ENCODE measurements at regions not wholly inside any gene's neighbourhood (a gene's known extent, or its start where the extent isn't known, plus 50 kb on each side); places are given as distances from the start of the nearest gene placed in this dataset.

- no peak for DNase-seq (ENCODE audit: low spot score)
- H3K27ac Mint-ChIP-seq (ENCODE audit: unreplicated experiment): no peak overlapping the region
- no peaks in the 10 kb centered on the region for H3K9me3 Mint-ChIP-seq (ENCODE audit: low read depth)
- H3K27me3 Mint-ChIP-seq (ENCODE audit: low read depth): no peaks in the 10 kb centered on the region
- H3K4me3 Mint-ChIP-seq (ENCODE audit: unreplicated experiment): no peak overlapping the region
- no peak for TF ChIP-seq CTCF (IDR thresholded peaks at IDR 0.05)
- H3K36me3 Mint-ChIP-seq (ENCODE audit: low read depth): no peaks in the 10 kb centered on the region
- H3K4me1 Mint-ChIP-seq (ENCODE audit: low read depth): no peaks in the 10 kb centered on the region
These were observed 447.2 kb upstream of the CCDC54 start for GRCh38 chr3:106930086-106930485.

- no peaks in the 10 kb centered on the region for H3K27me3 Mint-ChIP-seq (ENCODE audit: low read depth)
- peaks cover 3% of the 10 kb centered on the region for H3K9me3 Mint-ChIP-seq (ENCODE audit: low read depth)
- no peak overlapping the region for H3K27ac Mint-ChIP-seq (ENCODE audit: unreplicated experiment)
- DNase-seq (ENCODE audit: low spot score): no peak
- H3K4me1 Mint-ChIP-seq (ENCODE audit: low read depth): no peaks in the 10 kb centered on the region
- no peak for TF ChIP-seq CTCF (IDR thresholded peaks at IDR 0.05)
- H3K4me3 Mint-ChIP-seq (ENCODE audit: unreplicated experiment): no peak overlapping the region
- H3K36me3 Mint-ChIP-seq (ENCODE audit: low read depth): no peaks in the 10 kb centered on the region
These were observed 445.3 kb upstream of the CCDC54 start for GRCh38 chr3:106931904-106932303.

- peaks cover 16% of the 10 kb centered on the region for H3K9me3 Mint-ChIP-seq (ENCODE audit: low read depth)
- no peaks in the 10 kb centered on the region for H3K27me3 Mint-ChIP-seq (ENCODE audit: low read depth)
- no peak for TF ChIP-seq CTCF (IDR thresholded peaks at IDR 0.05)
- no peak overlapping the region for H3K4me3 Mint-ChIP-seq (ENCODE audit: unreplicated experiment)
- DNase-seq (ENCODE audit: low spot score): no peak
- H3K36me3 Mint-ChIP-seq (ENCODE audit: low read depth): no peaks in the 10 kb centered on the region
- H3K27ac Mint-ChIP-seq (ENCODE audit: unreplicated experiment): no peak overlapping the region
- H3K4me1 Mint-ChIP-seq (ENCODE audit: low read depth): no peaks in the 10 kb centered on the region
These were observed 440.9 kb upstream of the CCDC54 start for GRCh38 chr3:106936337-106936736.

- no peak overlapping the region for H3K27ac Mint-ChIP-seq (ENCODE audit: unreplicated experiment)
- H3K27me3 Mint-ChIP-seq (ENCODE audit: low read depth): no peaks in the 10 kb centered on the region
- peaks cover 16% of the 10 kb centered on the region for H3K9me3 Mint-ChIP-seq (ENCODE audit: low read depth)
- H3K4me1 Mint-ChIP-seq (ENCODE audit: low read depth): no peaks in the 10 kb centered on the region
- DNase-seq (ENCODE audit: low spot score): no peak
- no peak overlapping the region for H3K4me3 Mint-ChIP-seq (ENCODE audit: unreplicated experiment)
- H3K36me3 Mint-ChIP-seq (ENCODE audit: low read depth): no peaks in the 10 kb centered on the region
- TF ChIP-seq CTCF (IDR thresholded peaks at IDR 0.05): no peak
These were observed 435.2 kb upstream of the CCDC54 start for GRCh38 chr3:106942051-106942450.

- Mint-ChIP-seq H3K27me3 (ENCODE audit: low read depth) (no peaks in the 10 kb centered on the region), H3K9me3 (ENCODE audit: low read depth) (peaks cover 16% of the 10 kb centered on the region), H3K4me3 (ENCODE audit: unreplicated experiment) (no peak overlapping the region), H3K27ac (ENCODE audit: unreplicated experiment) (no peak overlapping the region), H3K36me3 (ENCODE audit: low read depth) (no peaks in the 10 kb centered on the region), H3K4me1 (ENCODE audit: low read depth) (no peaks in the 10 kb centered on the region)
- DNase-seq (ENCODE audit: low spot score): no peak
- no peak for TF ChIP-seq CTCF (IDR thresholded peaks at IDR 0.05)
These were observed 434.2 kb upstream of the CCDC54 start for GRCh38 chr3:106943071-106943470.

Measured in chondrocyte (in vitro differentiated cells).